ENCODE measurements at regions not wholly inside any gene's neighbourhood (a gene's known extent, or its start where the extent isn't known, plus 50 kb on each side); places are given as distances from the start of the nearest gene placed in this dataset.

DNA sequence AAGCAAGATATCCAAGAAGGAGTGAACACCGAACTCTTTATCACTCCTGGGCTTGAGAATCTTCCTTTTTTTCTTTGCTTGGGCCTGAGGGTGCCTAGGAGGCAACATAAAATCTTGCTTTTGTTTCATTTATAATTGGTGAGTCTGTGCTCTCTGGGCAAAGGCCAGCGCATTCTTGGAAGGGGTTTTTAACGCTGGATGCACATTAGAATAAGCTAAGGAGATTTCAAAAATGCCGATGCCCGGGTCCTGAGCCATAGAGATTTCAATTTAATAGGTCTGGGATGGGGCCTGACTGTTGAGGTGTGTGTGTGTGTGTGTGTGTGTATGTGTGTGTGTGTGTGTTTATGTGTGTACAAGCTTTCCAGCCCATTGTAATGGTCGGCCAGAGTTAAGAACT, 62.0 kb upstream of the SORCS3 start:
- TF ChIP-seq ZNF350 (tag by site-specific recombination; IDR thresholded peaks at IDR 0.05) = no peak
- TF ChIP-seq TRIM28 (IDR thresholded peaks at IDR 0.05; ENCODE audit: borderline replicate concordance, low read length) = no peak
- no peak for TF ChIP-seq YY1 (tag by site-specific recombination; IDR thresholded peaks at IDR 0.05)
- TF ChIP-seq, protein P1, sequence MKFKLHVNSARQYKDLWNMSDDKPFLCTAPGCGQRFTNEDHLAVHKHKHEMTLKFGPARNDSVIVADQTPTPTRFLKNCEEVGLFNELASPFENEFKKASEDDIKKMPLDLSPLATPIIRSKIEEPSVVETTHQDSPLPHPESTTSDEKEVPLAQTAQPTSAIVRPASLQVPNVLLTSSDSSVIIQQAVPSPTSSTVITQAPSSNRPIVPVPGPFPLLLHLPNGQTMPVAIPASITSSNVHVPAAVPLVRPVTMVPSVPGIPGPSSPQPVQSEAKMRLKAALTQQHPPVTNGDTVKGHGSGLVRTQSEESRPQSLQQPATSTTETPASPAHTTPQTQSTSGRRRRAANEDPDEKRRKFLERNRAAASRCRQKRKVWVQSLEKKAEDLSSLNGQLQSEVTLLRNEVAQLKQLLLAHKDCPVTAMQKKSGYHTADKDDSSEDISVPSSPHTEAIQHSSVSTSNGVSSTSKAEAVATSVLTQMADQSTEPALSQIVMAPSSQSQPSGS (tag by site-specific recombination; IDR thresholded peaks at IDR 0.05; ENCODE audit: low read depth) = no peak
- TF ChIP-seq, protein P2, sequence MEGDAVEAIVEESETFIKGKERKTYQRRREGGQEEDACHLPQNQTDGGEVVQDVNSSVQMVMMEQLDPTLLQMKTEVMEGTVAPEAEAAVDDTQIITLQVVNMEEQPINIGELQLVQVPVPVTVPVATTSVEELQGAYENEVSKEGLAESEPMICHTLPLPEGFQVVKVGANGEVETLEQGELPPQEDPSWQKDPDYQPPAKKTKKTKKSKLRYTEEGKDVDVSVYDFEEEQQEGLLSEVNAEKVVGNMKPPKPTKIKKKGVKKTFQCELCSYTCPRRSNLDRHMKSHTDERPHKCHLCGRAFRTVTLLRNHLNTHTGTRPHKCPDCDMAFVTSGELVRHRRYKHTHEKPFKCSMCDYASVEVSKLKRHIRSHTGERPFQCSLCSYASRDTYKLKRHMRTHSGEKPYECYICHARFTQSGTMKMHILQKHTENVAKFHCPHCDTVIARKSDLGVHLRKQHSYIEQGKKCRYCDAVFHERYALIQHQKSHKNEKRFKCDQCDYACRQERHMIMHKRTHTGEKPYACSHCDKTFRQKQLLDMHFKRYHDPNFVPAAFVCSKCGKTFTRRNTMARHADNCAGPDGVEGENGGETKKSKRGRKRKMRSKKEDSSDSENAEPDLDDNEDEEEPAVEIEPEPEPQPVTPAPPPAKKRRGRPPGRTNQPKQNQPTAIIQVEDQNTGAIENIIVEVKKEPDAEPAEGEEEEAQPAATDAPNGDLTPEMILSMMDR (tag by site-specific recombination; IDR thresholded peaks at IDR 0.05) = no peak
- no peak for TF ChIP-seq ZNF792 (tag by site-specific recombination; IDR thresholded peaks at IDR 0.05)
- no peak for TF ChIP-seq ZNF24 (tag by site-specific recombination; IDR thresholded peaks at IDR 0.05)
- no peak for TF ChIP-seq ZNF274 (IDR thresholded peaks at IDR 0.05; ENCODE audit: low read length)
- no peak for TF ChIP-seq ZNF274 (tag by site-specific recombination; IDR thresholded peaks at IDR 0.05; ENCODE audit: borderline replicate concordance)
- TF ChIP-seq ZNF416 (tag by site-specific recombination; IDR thresholded peaks at IDR 0.05) = no peak
- TF ChIP-seq, protein P3, sequence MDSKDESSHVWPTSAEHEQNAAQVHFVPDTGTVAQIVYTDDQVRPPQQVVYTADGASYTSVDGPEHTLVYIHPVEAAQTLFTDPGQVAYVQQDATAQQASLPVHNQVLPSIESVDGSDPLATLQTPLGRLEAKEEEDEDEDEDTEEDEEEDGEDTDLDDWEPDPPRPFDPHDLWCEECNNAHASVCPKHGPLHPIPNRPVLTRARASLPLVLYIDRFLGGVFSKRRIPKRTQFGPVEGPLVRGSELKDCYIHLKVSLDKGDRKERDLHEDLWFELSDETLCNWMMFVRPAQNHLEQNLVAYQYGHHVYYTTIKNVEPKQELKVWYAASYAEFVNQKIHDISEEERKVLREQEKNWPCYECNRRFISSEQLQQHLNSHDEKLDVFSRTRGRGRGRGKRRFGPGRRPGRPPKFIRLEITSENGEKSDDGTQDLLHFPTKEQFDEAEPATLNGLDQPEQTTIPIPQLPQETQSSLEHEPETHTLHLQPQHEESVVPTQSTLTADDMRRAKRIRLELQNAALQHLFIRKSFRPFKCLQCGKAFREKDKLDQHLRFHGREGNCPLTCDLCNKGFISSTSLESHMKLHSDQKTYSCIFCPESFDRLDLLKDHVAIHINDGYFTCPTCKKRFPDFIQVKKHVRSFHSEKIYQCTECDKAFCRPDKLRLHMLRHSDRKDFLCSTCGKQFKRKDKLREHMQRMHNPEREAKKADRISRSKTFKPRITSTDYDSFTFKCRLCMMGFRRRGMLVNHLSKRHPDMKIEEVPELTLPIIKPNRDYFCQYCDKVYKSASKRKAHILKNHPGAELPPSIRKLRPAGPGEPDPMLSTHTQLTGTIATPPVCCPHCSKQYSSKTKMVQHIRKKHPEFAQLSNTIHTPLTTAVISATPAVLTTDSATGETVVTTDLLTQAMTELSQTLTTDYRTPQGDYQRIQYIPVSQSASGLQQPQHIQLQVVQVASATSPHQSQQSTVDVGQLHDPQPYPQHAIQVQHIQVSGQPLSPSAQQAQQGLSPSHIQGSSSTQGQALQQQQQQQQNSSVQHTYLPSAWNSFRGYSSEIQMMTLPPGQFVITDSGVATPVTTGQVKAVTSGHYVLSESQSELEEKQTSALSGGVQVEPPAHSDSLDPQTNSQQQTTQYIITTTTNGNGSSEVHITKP (tag by site-specific recombination; IDR thresholded peaks at IDR 0.05) = no peak
- TF ChIP-seq, protein P4, sequence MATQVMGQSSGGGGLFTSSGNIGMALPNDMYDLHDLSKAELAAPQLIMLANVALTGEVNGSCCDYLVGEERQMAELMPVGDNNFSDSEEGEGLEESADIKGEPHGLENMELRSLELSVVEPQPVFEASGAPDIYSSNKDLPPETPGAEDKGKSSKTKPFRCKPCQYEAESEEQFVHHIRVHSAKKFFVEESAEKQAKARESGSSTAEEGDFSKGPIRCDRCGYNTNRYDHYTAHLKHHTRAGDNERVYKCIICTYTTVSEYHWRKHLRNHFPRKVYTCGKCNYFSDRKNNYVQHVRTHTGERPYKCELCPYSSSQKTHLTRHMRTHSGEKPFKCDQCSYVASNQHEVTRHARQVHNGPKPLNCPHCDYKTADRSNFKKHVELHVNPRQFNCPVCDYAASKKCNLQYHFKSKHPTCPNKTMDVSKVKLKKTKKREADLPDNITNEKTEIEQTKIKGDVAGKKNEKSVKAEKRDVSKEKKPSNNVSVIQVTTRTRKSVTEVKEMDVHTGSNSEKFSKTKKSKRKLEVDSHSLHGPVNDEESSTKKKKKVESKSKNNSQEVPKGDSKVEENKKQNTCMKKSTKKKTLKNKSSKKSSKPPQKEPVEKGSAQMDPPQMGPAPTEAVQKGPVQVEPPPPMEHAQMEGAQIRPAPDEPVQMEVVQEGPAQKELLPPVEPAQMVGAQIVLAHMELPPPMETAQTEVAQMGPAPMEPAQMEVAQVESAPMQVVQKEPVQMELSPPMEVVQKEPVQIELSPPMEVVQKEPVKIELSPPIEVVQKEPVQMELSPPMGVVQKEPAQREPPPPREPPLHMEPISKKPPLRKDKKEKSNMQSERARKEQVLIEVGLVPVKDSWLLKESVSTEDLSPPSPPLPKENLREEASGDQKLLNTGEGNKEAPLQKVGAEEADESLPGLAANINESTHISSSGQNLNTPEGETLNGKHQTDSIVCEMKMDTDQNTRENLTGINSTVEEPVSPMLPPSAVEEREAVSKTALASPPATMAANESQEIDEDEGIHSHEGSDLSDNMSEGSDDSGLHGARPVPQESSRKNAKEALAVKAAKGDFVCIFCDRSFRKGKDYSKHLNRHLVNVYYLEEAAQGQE (tag by site-specific recombination; IDR thresholded peaks at IDR 0.05) = no peak
